IPS-20b (cell line): ENCODE measurements at regions not wholly inside any gene's neighbourhood (a gene's known extent, or its start where the extent isn't known, plus 50 kb on each side); places are given as distances from the start of the nearest gene placed in this dataset.

Source experiments
- H3K27ac ChIP-seq: one replicate; pipeline ENCODE4 v1.5.1; 2013; ENCODE audit warnings: low read length
- H3K27me3 ChIP-seq: 2 replicates; pipeline ENCODE4 v1.6.1; 2013; ENCODE audit warnings: mild to moderate bottlenecking, low read length, inconsistent platforms; ENCODE audit not compliant: insufficient read depth
- H3K36me3 ChIP-seq: 2 replicates; pipeline ENCODE4 v1.6.1; 2013; ENCODE audit warnings: low read depth, mild to moderate bottlenecking, inconsistent platforms, low read length, moderate library complexity; ENCODE audit not compliant: insufficient read depth
- H3K4me1 ChIP-seq: 2 replicates; pipeline ENCODE4 v1.6.1; 2013; ENCODE audit warnings: mild to moderate bottlenecking, control low read depth, inconsistent platforms, low read length, moderate library complexity; ENCODE audit not compliant: insufficient read depth
- H3K4me3 ChIP-seq: 2 replicates; pipeline ENCODE4 v1.5.1; 2013; ENCODE audit warnings: mild to moderate bottlenecking, low read length, inconsistent platforms
- H3K9ac ChIP-seq: 2 replicates; pipeline ENCODE4 v1.6.1; 2013; ENCODE audit warnings: low read depth, mild to moderate bottlenecking, inconsistent platforms, low read length, moderate library complexity
- H3K9me3 ChIP-seq: 2 replicates; pipeline ENCODE4 v1.6.1; 2013; ENCODE audit warnings: mild to moderate bottlenecking, low read depth, low read length, inconsistent platforms; ENCODE audit not compliant: insufficient read depth

- H3K4me3 ChIP-seq, result no peak overlapping the region
- H3K27me3 ChIP-seq, result no peaks in the 10 kb centered on the region
- no peaks in the 10 kb centered on the region for H3K9me3 ChIP-seq
- H3K27ac ChIP-seq, result no peak overlapping the region
- no peak overlapping the region for H3K9ac ChIP-seq
- no peaks in the 10 kb centered on the region for H3K36me3 ChIP-seq
- no peaks in the 10 kb centered on the region for H3K4me1 ChIP-seq
These were observed 177.3 kb upstream of the BMP4 start for GRCh38 chr14:54133896-54134295.

DNA sequence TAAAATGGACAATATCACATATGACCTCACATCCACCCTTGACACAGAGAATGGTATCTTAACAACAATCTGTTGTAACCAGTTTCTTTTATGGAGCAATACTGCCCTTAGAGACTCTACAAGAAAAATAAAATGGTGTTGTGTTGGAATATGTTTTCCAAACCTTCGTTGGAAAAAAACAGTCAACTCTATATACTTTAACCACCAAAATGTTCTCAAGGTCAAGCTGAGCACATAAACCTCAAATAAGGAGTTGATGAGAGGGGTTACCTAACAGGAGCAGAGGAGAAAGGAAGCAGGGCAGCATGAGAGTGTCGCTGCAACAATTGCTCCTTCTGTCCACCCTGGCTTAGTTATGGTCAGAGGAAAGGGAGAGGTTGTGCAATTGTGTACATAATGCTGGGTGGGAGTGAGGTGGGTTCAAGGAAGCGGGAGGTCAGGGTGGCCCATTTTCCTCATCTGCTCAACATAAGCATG is 179.2 kb upstream of the BMP4 start:
- H3K27ac ChIP-seq, result no peak overlapping the region
- no peaks in the 10 kb centered on the region for H3K4me1 ChIP-seq
- H3K4me3 ChIP-seq, result no peak overlapping the region
- no peaks in the 10 kb centered on the region for H3K9me3 ChIP-seq
- no peaks in the 10 kb centered on the region for H3K27me3 ChIP-seq
- H3K9ac ChIP-seq, result no peak overlapping the region
- no peaks in the 10 kb centered on the region for H3K36me3 ChIP-seq

DNA sequence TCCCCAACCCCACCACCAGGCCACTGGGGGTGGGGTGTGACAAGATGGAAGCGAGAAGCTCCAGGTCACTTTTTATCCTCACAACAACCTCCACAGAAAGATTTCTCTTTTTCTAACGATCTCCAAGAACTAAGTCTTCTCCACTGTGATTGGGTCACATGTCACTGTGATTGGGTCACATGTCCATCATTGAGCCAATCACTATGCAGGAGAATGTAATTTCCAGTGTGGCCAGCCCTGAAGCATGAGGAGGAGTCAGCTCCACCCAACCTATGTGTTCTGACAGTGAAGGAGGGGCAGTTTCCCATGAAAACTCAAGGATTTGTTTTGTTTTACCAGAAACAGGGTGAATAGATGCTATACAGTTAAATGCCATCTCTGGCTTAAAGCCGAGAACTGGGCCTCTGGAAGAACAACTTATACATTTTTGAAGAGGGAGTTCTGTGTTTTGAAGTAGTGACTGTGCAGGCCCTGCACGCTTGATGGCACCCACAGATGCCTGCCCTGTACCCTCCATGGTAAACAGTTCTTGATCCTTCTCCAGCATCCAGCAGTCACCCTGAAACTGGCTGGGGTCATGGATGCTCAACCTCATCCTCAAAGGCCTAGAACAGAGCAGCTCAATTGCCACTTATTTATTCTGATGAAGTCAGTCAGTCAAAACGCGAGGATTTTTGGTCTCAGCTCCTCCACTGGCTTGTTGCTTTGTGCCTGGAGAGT is 180.4 kb upstream of the BMP4 start:
- Histone ChIP-seq H3K9ac (no peak overlapping the region), H3K4me3 (no peak overlapping the region), H3K27me3 (no peaks in the 10 kb centered on the region), H3K9me3 (no peaks in the 10 kb centered on the region), H3K36me3 (no peaks in the 10 kb centered on the region), H3K4me1 (no peaks in the 10 kb centered on the region), H3K27ac (no peak overlapping the region)

- Histone ChIP-seq H3K27ac (no peak overlapping the region), H3K9me3 (no peaks in the 10 kb centered on the region), H3K9ac (no peak overlapping the region), H3K4me1 (no peaks in the 10 kb centered on the region), H3K27me3 (no peaks in the 10 kb centered on the region), H3K36me3 (no peaks in the 10 kb centered on the region), H3K4me3 (no peak overlapping the region)
These were observed 181.0 kb upstream of the BMP4 start for GRCh38 chr14:54137614-54137961.

DNA sequence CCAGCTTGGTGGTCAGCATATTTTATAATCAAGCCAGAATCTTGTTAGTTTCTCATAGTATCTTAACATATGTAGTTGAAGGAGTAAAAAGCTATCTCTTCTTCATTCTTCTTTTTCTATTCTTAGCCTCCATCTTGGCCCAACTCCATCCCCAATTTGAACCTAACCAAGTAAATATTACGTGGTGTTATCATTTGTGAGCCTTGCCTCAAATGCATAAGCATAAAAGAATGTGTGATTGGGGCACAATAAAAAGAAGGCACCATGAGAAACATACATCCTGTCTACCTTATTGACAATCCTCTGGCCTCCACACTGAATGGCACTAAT is 181.4 kb upstream of the BMP4 start:
- no peaks in the 10 kb centered on the region for H3K4me1 ChIP-seq
- H3K36me3 ChIP-seq, result no peaks in the 10 kb centered on the region
- no peak overlapping the region for H3K4me3 ChIP-seq
- no peaks in the 10 kb centered on the region for H3K9me3 ChIP-seq
- H3K27ac ChIP-seq, result no peak overlapping the region
- H3K9ac ChIP-seq, result no peak overlapping the region
- H3K27me3 ChIP-seq, result no peaks in the 10 kb centered on the region

DNA sequence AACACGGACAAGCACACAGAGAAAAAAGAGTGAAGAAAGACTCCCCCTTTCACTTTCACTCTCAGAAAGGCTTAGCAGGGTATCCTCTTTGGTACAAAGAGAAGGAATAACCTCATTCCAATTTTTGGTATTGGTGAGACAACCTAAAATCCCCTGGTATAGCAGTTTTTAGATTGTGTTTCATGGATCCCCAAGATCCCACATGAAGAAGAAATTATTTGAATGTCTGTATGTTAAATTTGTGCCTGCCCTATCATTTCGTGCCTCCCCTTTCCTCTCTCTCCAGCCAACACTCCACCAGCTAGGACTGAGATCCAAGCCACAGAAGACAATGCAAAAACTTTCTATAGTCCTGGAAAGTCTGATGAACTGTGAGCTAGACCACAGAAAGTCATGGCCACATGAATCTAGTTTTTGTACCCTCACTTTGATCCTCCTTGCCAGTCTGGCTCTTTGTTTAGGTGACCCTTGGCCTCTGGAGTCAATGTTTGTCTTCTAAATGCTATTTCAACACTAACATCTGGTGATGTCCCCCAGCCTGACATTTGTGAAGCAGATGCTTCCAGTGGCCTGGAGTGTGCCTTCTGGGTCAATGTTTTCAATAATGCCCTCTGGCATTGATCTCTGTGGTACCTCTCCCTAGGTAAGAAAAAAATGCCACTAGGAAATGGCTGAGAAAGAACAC is 181.9 kb upstream of the BMP4 start:
- H3K9ac ChIP-seq, result no peak overlapping the region
- H3K27ac ChIP-seq, result no peak overlapping the region
- no peaks in the 10 kb centered on the region for H3K4me1 ChIP-seq
- no peaks in the 10 kb centered on the region for H3K36me3 ChIP-seq
- H3K9me3 ChIP-seq, result no peaks in the 10 kb centered on the region
- no peak overlapping the region for H3K4me3 ChIP-seq
- H3K27me3 ChIP-seq, result no peaks in the 10 kb centered on the region

DNA sequence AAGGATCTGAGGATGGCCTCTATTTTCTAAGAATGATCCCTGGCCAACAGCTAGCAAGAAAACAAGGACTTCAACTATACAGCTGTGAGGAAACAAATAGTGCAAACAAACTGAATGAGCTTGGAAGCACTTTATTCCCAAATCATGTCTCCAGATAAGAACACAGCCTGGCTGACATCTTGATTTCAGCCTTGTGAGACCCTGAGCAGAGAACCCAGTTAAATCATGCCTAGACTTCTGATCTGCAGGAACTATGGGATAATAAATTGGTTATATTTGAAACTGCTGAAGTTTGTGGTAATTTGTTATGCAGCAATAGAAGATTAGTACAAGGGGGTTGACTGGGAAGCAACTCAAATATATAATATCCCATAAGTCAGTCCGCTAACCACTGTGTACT is 183.9 kb upstream of the BMP4 start:
- no peaks in the 10 kb centered on the region for H3K27me3 ChIP-seq
- H3K4me1 ChIP-seq, result no peaks in the 10 kb centered on the region
- H3K27ac ChIP-seq, result no peak overlapping the region
- H3K36me3 ChIP-seq, result no peaks in the 10 kb centered on the region
- no peaks in the 10 kb centered on the region for H3K9me3 ChIP-seq
- no peak overlapping the region for H3K4me3 ChIP-seq
- no peak overlapping the region for H3K9ac ChIP-seq

GRCh38 chr14:54146601-54147000 is 190.0 kb upstream of the BMP4 start:
- Histone ChIP-seq H3K9ac (no peak overlapping the region), H3K9me3 (no peaks in the 10 kb centered on the region; the same call in 1 of the 2 replicates), H3K27me3 (no peaks in the 10 kb centered on the region), H3K4me3 (no peak overlapping the region), H3K36me3 (no peaks in the 10 kb centered on the region), H3K27ac (no peak overlapping the region), H3K4me1 (no peaks in the 10 kb centered on the region; the same call in 1 of the 2 replicates)

DNA sequence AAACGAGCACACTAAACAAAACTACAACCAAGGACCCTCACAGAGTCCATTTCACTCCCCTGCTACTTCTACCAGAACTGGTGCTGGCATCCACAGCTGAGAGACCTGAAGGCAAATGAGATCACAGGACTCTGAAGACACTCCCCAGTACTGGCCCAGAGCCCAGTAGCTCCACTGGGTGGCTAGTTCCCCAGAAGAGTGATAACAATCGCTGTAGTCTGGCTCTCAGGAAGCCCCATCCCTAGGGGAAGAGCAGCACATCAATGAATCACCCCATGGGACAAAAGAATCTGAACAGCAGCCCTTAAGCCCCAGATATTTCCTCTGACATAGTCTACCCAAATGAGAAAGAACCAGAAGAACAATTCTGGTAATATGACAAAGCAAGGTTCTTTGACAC is 190.7 kb upstream of the BMP4 start:
- Histone ChIP-seq H3K36me3 (no peaks in the 10 kb centered on the region), H3K9me3 (no peaks in the 10 kb centered on the region; the same call in 1 of the 2 replicates), H3K27me3 (no peaks in the 10 kb centered on the region), H3K4me3 (no peak overlapping the region), H3K4me1 (no peaks in the 10 kb centered on the region; the same call in 1 of the 2 replicates), H3K9ac (no peak overlapping the region), H3K27ac (no peak overlapping the region)

GRCh38 chr14:54147758-54148157 is 191.1 kb upstream of the BMP4 start:
- Histone ChIP-seq H3K9ac (no peak overlapping the region), H3K4me3 (no peak overlapping the region), H3K36me3 (no peaks in the 10 kb centered on the region), H3K4me1 (no peaks in the 10 kb centered on the region; the same call in 1 of the 2 replicates), H3K27me3 (no peaks in the 10 kb centered on the region), H3K27ac (no peak overlapping the region), H3K9me3 (no peaks in the 10 kb centered on the region; the same call in 1 of the 2 replicates)

DNA sequence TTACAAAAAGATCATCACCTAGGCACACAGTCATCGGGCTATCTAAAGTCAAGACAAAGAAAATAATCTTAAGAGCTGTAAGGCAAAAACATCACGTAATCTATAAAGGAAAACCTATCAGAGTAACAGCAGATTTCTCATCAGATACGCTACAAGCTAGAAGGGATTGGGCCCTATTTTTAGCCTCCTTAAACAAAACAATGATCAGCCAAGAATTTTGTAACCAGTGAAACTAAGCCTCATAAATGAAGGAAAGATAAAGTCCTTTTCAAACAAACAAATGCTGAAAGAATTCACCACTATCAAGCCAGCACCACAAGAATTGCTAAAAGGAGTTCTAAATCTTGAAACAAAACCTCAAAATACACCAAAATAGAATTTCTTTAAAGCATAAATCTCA is 191.6 kb upstream of the BMP4 start:
- Histone ChIP-seq H3K9me3 (no peaks in the 10 kb centered on the region; the same call in 1 of the 2 replicates), H3K27ac (no peak overlapping the region), H3K4me3 (no peak overlapping the region), H3K4me1 (no peaks in the 10 kb centered on the region; the same call in 1 of the 2 replicates), H3K9ac (no peak overlapping the region), H3K27me3 (no peaks in the 10 kb centered on the region), H3K36me3 (no peaks in the 10 kb centered on the region)

GRCh38 chr14:54152351-54152750 is 195.7 kb upstream of the BMP4 start:
- no peak overlapping the region for H3K9ac ChIP-seq
- no peaks in the 10 kb centered on the region; the same call in 1 of the 2 replicates for H3K4me1 ChIP-seq
- H3K36me3 ChIP-seq, result no peaks in the 10 kb centered on the region
- no peak overlapping the region for H3K4me3 ChIP-seq
- H3K27ac ChIP-seq, result no peak overlapping the region
- no peaks in the 10 kb centered on the region for H3K27me3 ChIP-seq
- no peaks in the 10 kb centered on the region; the same call in 1 of the 2 replicates for H3K9me3 ChIP-seq
